ENCODE measurements at regions not wholly inside any gene's neighbourhood (a gene's known extent, or its start where the extent isn't known, plus 50 kb on each side); places are given as distances from the start of the nearest gene placed in this dataset.

- TF ChIP-seq EP300 (IDR thresholded peaks at IDR 0.05; ENCODE audit: borderline replicate concordance) (no peak), TAF1 (IDR thresholded peaks at IDR 0.05; ENCODE audit: low read depth) (no peak), MAX (IDR thresholded peaks at IDR 0.05) (no peak), TEAD4 (IDR thresholded peaks at IDR 0.05) (no peak), RAD21 (IDR thresholded peaks at IDR 0.05; ENCODE audit: low read depth) (no peak)
- TF ChIP-seq, protein P1, sequence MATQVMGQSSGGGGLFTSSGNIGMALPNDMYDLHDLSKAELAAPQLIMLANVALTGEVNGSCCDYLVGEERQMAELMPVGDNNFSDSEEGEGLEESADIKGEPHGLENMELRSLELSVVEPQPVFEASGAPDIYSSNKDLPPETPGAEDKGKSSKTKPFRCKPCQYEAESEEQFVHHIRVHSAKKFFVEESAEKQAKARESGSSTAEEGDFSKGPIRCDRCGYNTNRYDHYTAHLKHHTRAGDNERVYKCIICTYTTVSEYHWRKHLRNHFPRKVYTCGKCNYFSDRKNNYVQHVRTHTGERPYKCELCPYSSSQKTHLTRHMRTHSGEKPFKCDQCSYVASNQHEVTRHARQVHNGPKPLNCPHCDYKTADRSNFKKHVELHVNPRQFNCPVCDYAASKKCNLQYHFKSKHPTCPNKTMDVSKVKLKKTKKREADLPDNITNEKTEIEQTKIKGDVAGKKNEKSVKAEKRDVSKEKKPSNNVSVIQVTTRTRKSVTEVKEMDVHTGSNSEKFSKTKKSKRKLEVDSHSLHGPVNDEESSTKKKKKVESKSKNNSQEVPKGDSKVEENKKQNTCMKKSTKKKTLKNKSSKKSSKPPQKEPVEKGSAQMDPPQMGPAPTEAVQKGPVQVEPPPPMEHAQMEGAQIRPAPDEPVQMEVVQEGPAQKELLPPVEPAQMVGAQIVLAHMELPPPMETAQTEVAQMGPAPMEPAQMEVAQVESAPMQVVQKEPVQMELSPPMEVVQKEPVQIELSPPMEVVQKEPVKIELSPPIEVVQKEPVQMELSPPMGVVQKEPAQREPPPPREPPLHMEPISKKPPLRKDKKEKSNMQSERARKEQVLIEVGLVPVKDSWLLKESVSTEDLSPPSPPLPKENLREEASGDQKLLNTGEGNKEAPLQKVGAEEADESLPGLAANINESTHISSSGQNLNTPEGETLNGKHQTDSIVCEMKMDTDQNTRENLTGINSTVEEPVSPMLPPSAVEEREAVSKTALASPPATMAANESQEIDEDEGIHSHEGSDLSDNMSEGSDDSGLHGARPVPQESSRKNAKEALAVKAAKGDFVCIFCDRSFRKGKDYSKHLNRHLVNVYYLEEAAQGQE (IDR thresholded peaks at IDR 0.05; ENCODE audit: low read depth), result no peak
Measured at GRCh38 chr13:67775359-67775758, 545.2 kb upstream of the PCDH9 start.
